SK-N-SH treated with all-trans-retinoic acid at 6 μM for 48 hours (cell line): ENCODE measurements at regions not wholly inside any gene's neighbourhood (a gene's known extent, or its start where the extent isn't known, plus 50 kb on each side); places are given as distances from the start of the nearest gene placed in this dataset.
"Not testable (repeated sequence)": the region's sequence is repeated elsewhere in the genome, so short reads cannot be mapped to it uniquely, and the experiment has no call there.

Experiments used
- ATAC-seq: fragments of 200-7000 bp; cut with Tn5 transposase; 3 replicates; pipeline ENCODE4 v1.9.1; 2020; ENCODE audit warnings: mild to moderate bottlenecking, moderate library complexity
- ARNTL ChIP-seq: fragments of 450-650 bp; formaldehyde crosslinking; IDR thresholded peaks from 2 replicates; pipeline ENCODE4 v1.5.0; 2020; ENCODE audit warnings: low read depth, mild to moderate bottlenecking, moderate library complexity, borderline replicate concordance
- BACH2 ChIP-seq: fragments of 250-450 bp; sonication (Bioruptor Pico); IDR thresholded peaks from 2 replicates; pipeline ENCODE4 v1.9.0; 2021; ENCODE audit warnings: mild to moderate bottlenecking, borderline replicate concordance
- CREB5 ChIP-seq: fragments of 250-450 bp; sonication (Bioruptor Pico); IDR thresholded peaks from 2 replicates; pipeline ENCODE4 v1.5.1; 2020; ENCODE audit warnings: low read depth, mild to moderate bottlenecking, moderate library complexity
- CSDC2 ChIP-seq: fragments of 250-450 bp; sonication (Bioruptor Pico); IDR thresholded peaks from 2 replicates; pipeline ENCODE4 v1.5.0; 2020; ENCODE audit warnings: mild to moderate bottlenecking, moderate library complexity
- CSRNP3 ChIP-seq: fragments of 250-450 bp; sonication (Bioruptor Pico); IDR thresholded peaks from 2 replicates; pipeline ENCODE4 v1.5.1; 2021; ENCODE audit warnings: mild to moderate bottlenecking, moderate library complexity
- ESRRG ChIP-seq: fragments of 250-450 bp; sonication (Bioruptor Pico); IDR thresholded peaks from 2 replicates; pipeline ENCODE4 v1.6.1; 2021; ENCODE audit warnings: mild to moderate bottlenecking
- GLIS3 ChIP-seq: fragments of 250-450 bp; sonication (Bioruptor Pico); IDR thresholded peaks from 2 replicates; pipeline ENCODE4 v1.5.0; 2020; ENCODE audit warnings: mild to moderate bottlenecking, moderate library complexity
- ISL1 ChIP-seq: fragments of 250-450 bp; sonication (Bioruptor Pico); IDR thresholded peaks from 2 replicates; pipeline ENCODE4 v2.1.2; 2022; ENCODE audit warnings: mild to moderate bottlenecking, moderate library complexity
- OSR1 ChIP-seq: fragments of 250-450 bp; sonication (Bioruptor Pico); IDR thresholded peaks from 2 replicates; pipeline ENCODE4 v1.8.0; 2022; ENCODE audit warnings: moderate library complexity, mild to moderate bottlenecking, inconsistent platforms
- POU6F1 ChIP-seq: fragments of 250-450 bp; sonication (Bioruptor Pico); IDR thresholded peaks from 2 replicates; pipeline ENCODE4 v1.8.0; 2021; ENCODE audit warnings: low read depth, mild to moderate bottlenecking, moderate library complexity, borderline replicate concordance
- PPARA ChIP-seq: fragments of 250-450 bp; sonication (Bioruptor Pico); IDR thresholded peaks from 2 replicates; pipeline ENCODE4 v1.5.0; 2020; ENCODE audit warnings: mild to moderate bottlenecking, borderline replicate concordance
- RARB ChIP-seq: fragments of 250-450 bp; sonication (Bioruptor Pico); IDR thresholded peaks from 2 replicates; pipeline ENCODE4 v1.8.0; 2021; ENCODE audit warnings: mild to moderate bottlenecking, moderate library complexity
- SNAI2 ChIP-seq: fragments of 250-450 bp; sonication (Bioruptor Pico); IDR thresholded peaks from 2 replicates; pipeline ENCODE4 v1.5.0; 2020; ENCODE audit warnings: mild to moderate bottlenecking, moderate library complexity
- TCF4 ChIP-seq: fragments of 250-450 bp; sonication (Bioruptor Pico); IDR thresholded peaks from 2 replicates; pipeline ENCODE4 v1.8.0; 2021; ENCODE audit warnings: mild to moderate bottlenecking, moderate library complexity, borderline replicate concordance
- TOX ChIP-seq: fragments of 250-450 bp; sonication (Bioruptor Pico); IDR thresholded peaks from 2 replicates; pipeline ENCODE4 v1.8.0; 2021; ENCODE audit warnings: mild to moderate bottlenecking, moderate library complexity, borderline replicate concordance
- TSHZ2 ChIP-seq: fragments of 250-450 bp; sonication (Bioruptor Pico); IDR thresholded peaks from 2 replicates; pipeline ENCODE4 v1.5.0; 2020; ENCODE audit warnings: mild to moderate bottlenecking, moderate library complexity
- ZC3H10 ChIP-seq: fragments of 250-450 bp; sonication (Bioruptor Pico); IDR thresholded peaks from 2 replicates; pipeline ENCODE4 v1.5.1; 2021; ENCODE audit warnings: mild to moderate bottlenecking, moderate library complexity
- ZFP3 ChIP-seq: fragments of 250-450 bp; sonication (Bioruptor Pico); IDR thresholded peaks from 2 replicates; pipeline ENCODE4 v1.5.0; 2020; ENCODE audit warnings: mild to moderate bottlenecking, moderate library complexity
- ZFP30 ChIP-seq: fragments of 450-650 bp; formaldehyde crosslinking; IDR thresholded peaks from 2 replicates; pipeline ENCODE4 v1.5.0; 2022; ENCODE audit warnings: mild to moderate bottlenecking, moderate library complexity
- ZNF565 ChIP-seq: fragments of 450-650 bp; formaldehyde crosslinking; conservative IDR thresholded peaks from 2 replicates; pipeline ENCODE4 v1.5.0; 2020; ENCODE audit warnings: low read depth, mild to moderate bottlenecking, moderate library complexity
- ZNF70 ChIP-seq: fragments of 450-650 bp; formaldehyde crosslinking; IDR thresholded peaks from 2 replicates; pipeline ENCODE4 v1.5.0; 2020; ENCODE audit warnings: mild to moderate bottlenecking, moderate library complexity
- ZNF8 ChIP-seq: fragments of 450-650 bp; formaldehyde crosslinking; IDR thresholded peaks from 2 replicates; pipeline ENCODE4 v1.5.0; 2020; ENCODE audit warnings: mild to moderate bottlenecking, moderate library complexity

DNA sequence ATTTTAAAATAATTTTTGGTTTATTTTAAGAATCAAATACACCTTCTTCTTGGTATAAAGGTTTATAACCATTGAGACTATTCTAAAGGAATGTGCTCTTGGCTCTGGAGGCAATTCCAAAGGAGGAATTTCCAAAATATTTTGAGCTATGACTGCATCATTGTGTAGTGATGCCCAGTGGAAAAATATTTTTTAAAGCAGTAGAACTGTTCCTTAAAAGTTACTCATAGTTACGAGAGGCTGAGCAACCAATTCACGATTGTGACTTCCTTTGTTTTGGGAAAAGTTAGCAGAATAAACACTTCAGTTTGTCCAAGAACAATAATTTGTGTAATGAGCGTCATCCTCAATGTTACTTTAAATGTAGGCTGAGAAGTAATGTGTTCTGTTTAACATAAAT lies 233.6 kb downstream of the BAMBI start (continued):
- TF ChIP-seq ARNTL (CRISPR knock-in tag), result no peak

DNA sequence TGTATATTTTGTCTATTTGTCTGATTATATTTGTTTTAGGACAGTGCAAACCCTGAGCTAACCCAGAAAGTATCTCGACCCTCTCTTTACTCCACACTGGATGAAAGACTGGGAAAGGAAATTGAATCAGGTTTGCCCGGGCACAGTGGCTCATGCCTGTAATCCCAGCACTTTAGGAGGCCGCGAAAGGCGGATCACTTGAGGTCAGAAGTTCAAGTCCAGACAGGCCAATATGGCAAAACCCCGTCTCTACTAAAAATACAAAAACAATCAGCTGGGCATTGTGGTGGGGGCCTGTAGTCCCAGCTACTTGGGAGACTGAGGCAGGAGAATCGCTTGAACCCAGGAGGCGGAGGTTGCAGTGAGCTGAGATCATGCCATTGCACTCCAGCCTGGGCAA lies 234.2 kb downstream of the BAMBI start:
- not testable (repeated sequence) for ATAC-seq

- no peak for ATAC-seq
- TF ChIP-seq ZNF8 (CRISPR knock-in tag) (no peak), BACH2 (CRISPR knock-in tag) (no peak), ZC3H10 (no peak), OSR1 (CRISPR knock-in tag) (no peak), ZFP30 (CRISPR knock-in tag) (no peak), CSRNP3 (CRISPR knock-in tag) (no peak), SNAI2 (CRISPR knock-in tag) (no peak)
These were observed 234.9 kb downstream of the BAMBI start for GRCh38 chr10:28912017-28912783.

DNA sequence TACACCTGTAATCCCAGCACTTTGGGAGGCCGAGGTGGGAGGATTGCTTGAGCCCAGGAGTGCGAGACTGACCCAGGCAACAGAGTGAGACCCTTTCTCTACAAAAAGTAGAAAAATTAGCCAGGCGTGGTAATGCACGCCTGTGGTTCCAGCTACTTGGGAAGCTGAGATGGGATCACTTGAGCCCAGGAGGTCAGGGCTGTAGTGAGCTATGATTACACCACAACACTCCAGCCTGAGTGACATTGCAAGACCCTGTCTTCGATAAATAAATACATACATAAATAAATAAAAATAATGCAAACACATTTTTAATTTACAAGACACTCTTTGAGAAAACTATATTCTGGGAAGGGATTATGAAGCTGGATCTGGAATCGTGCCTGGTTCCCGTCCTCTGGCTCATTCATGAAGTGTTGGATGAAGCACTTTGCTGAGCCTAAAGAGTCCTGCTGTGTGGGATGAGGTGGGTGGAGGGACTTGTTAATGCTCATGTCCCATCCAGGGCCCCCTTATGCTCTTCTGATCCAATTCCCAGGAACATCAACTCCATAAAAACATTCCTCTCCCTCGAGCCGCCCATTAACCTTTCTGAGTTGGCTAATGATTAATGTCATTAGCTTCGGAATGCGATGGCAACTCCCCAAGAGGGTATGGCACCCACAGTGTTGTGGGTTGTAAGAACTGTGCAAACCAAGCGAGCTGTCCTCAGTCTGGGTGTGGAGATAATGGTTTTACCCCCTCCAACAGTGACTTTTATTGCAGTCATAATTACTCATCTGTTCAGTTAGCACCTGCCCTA lies 236.3 kb downstream of the BAMBI start:
- no peak for ATAC-seq
- TF ChIP-seq ESRRG (CRISPR knock-in tag) (no peak), OSR1 (CRISPR knock-in tag) (no peak), TOX (CRISPR knock-in tag) (no peak), POU6F1 (CRISPR knock-in tag) (no peak), ZC3H10 (no peak)

DNA sequence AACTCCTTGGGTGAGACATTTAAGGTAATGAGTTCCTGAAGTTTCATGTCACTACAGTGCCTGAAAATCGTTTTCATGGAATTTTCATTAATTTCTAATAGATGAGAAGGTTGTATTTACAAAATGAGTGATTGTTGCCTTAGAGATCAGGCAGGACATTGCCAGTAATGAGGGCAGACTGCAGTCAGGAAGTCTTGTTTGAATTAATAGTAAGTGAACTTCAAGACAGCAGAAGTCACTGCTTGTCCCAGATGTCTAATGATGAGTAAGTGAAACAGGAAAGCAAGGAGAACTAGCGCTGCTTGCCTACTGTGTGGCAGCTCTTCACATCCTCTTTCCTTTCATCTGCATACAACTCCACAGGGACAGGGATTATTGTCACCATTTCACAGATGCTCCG lies 237.4 kb downstream of the BAMBI start:
- TF ChIP-seq ZC3H10 (no peak), TCF4 (CRISPR knock-in tag) (no peak), TOX (CRISPR knock-in tag) (no peak), ZNF70 (no peak), OSR1 (CRISPR knock-in tag) (no peak), POU6F1 (CRISPR knock-in tag) (no peak), TSHZ2 (CRISPR knock-in tag) (no peak), BACH2 (CRISPR knock-in tag) (no peak), CSDC2 (CRISPR knock-in tag) (no peak), ISL1 (CRISPR knock-in tag) (no peak), ZNF565 (no peak), CREB5 (CRISPR knock-in tag) (no peak), ZFP30 (CRISPR knock-in tag) (no peak), RARB (CRISPR knock-in tag) (no peak), ZFP3 (no peak), PPARA (no peak), GLIS3 (no peak)
- ATAC-seq, result no peak
